ENCODE measurements at regions not wholly inside any gene's neighbourhood (a gene's known extent, or its start where the extent isn't known, plus 50 kb on each side); places are given as distances from the start of the nearest gene placed in this dataset.

DNA sequence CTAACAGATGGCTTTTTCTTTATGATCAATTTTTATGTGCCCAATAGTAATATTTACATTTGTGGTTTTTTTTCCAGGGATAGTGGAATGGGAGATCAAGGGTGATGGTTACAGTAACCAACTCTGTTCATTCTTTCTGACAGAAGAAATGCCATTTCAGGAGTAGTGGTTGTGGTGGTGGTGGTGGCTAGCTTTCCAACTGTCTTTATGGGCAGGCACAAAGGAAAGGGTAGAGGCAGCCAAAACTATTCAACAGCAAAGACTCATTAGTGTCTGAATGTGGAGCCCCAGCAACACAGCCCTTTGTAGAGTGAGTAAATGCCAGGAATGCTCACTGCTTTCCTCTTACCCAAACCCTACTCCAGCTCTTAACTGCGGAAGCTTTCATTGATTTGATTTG lies 227.7 kb downstream of the RND3 start:
- TF ChIP-seq, protein P1, sequence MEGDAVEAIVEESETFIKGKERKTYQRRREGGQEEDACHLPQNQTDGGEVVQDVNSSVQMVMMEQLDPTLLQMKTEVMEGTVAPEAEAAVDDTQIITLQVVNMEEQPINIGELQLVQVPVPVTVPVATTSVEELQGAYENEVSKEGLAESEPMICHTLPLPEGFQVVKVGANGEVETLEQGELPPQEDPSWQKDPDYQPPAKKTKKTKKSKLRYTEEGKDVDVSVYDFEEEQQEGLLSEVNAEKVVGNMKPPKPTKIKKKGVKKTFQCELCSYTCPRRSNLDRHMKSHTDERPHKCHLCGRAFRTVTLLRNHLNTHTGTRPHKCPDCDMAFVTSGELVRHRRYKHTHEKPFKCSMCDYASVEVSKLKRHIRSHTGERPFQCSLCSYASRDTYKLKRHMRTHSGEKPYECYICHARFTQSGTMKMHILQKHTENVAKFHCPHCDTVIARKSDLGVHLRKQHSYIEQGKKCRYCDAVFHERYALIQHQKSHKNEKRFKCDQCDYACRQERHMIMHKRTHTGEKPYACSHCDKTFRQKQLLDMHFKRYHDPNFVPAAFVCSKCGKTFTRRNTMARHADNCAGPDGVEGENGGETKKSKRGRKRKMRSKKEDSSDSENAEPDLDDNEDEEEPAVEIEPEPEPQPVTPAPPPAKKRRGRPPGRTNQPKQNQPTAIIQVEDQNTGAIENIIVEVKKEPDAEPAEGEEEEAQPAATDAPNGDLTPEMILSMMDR (IDR thresholded peaks at IDR 0.05), result no peak
- TF ChIP-seq POLR2A (IDR thresholded peaks at IDR 0.05), result no peak
